ENCODE measurements at regions not wholly inside any gene's neighbourhood (a gene's known extent, or its start where the extent isn't known, plus 50 kb on each side); places are given as distances from the start of the nearest gene placed in this dataset.

DNA sequence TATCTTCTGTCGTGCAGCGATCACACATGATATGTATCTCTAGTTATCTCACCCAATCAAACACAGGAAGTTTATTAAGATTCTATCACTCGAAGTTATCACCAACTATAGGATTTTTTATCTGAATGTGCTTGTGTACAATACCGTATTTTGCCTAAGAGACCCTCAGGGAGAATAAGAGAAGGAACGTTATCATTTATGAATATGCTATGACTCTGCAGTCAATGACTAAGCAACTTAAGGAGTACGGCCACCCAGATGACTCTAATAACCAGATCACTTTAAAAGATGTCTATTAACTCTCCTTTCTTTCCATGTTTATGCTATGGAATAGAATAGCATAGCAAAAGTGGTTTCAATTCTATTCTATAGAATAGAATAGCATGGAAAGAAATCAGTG, 486.4 kb downstream of the BCL11B start:
- 58 to 70% methylated on average over 6 of the region's 6 CpGs for WGBS, 2 donors
- ATAC-seq (ENCODE audit: insufficient read depth, low FRiP score) (no peak), DNase-seq (peak in 2 of 3 donors; percentile 4 to 29)
- H3K9ac ChIP-seq (ENCODE audit: insufficient read depth in 1 of 2, low read length in 2 of 2) = no peak overlapping the region
- no peaks in the 10 kb centered on the region for H3K4me1 ChIP-seq (ENCODE audit: control insufficient read depth in 5 of 5, insufficient read depth in 5 of 5, low read length in 5 of 5)
- no peaks in the 10 kb centered on the region for H3K27me3 ChIP-seq (ENCODE audit: control insufficient read depth in 3 of 3, insufficient read depth in 3 of 3, low read length in 2 of 3)
- H3K36me3 ChIP-seq (ENCODE audit: control insufficient read depth in 4 of 4, insufficient read depth in 4 of 4, low read length in 4 of 4) = no peaks in the 10 kb centered on the region
- H3K9me3 ChIP-seq (ENCODE audit: control insufficient read depth in 4 of 4, insufficient read depth in 3 of 4, low read length in 3 of 4) = peaks cover 0 to 2% (median 0%) of the 10 kb centered on the region in 4 donors
- TF ChIP-seq, protein P1, sequence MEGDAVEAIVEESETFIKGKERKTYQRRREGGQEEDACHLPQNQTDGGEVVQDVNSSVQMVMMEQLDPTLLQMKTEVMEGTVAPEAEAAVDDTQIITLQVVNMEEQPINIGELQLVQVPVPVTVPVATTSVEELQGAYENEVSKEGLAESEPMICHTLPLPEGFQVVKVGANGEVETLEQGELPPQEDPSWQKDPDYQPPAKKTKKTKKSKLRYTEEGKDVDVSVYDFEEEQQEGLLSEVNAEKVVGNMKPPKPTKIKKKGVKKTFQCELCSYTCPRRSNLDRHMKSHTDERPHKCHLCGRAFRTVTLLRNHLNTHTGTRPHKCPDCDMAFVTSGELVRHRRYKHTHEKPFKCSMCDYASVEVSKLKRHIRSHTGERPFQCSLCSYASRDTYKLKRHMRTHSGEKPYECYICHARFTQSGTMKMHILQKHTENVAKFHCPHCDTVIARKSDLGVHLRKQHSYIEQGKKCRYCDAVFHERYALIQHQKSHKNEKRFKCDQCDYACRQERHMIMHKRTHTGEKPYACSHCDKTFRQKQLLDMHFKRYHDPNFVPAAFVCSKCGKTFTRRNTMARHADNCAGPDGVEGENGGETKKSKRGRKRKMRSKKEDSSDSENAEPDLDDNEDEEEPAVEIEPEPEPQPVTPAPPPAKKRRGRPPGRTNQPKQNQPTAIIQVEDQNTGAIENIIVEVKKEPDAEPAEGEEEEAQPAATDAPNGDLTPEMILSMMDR (IDR thresholded peaks at IDR 0.05; ENCODE audit: control extremely low read depth, extremely low read depth) = no peak
- H3K27ac ChIP-seq (ENCODE audit: low read depth in 1 of 2, low read length in 1 of 2) = no peak overlapping the region
- H3K4me3 ChIP-seq = no peak overlapping the region

DNA sequence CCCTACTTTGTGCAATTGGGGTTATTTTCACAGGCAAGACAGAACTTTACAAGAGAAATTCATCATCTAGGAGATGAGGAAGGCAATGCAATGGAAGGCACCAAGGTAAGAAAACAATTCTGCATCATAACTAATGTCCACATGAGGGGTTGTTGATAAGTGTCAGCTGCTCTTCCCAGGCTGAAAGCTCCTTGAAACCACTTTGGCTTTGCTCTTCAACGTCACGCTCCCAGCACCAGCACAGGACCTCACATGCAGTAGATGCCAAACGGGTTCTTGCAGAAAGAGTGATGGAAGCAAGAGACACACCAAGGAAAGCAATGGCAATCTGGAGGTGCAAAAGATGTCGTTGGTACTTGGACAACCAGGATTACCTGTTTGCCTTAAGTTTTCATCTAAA, 485.5 kb downstream of the BCL11B start:
- H3K4me3 ChIP-seq = no peak overlapping the region
- H3K27ac ChIP-seq (ENCODE audit: low read depth in 1 of 2, low read length in 1 of 2) = no peak overlapping the region
- H3K4me1 ChIP-seq (ENCODE audit: control insufficient read depth in 5 of 5, insufficient read depth in 5 of 5, low read length in 5 of 5) = no peaks in the 10 kb centered on the region
- no peak for DNase-seq
- no peak overlapping the region for H3K9ac ChIP-seq (ENCODE audit: insufficient read depth in 1 of 2, low read length in 2 of 2)
- H3K9me3 ChIP-seq (ENCODE audit: control insufficient read depth in 4 of 4, insufficient read depth in 3 of 4, low read length in 3 of 4) = peaks cover 0 to 2% (median 0%) of the 10 kb centered on the region in 4 donors
- WGBS, 2 donors = 73 to 81% methylated on average over 4 of the region's 4 CpGs
- no peak for ATAC-seq (ENCODE audit: insufficient read depth, low FRiP score)
- no peaks in the 10 kb centered on the region for H3K27me3 ChIP-seq (ENCODE audit: control insufficient read depth in 3 of 3, insufficient read depth in 3 of 3, low read length in 2 of 3)
- no peaks in the 10 kb centered on the region for H3K36me3 ChIP-seq (ENCODE audit: control insufficient read depth in 4 of 4, insufficient read depth in 4 of 4, low read length in 4 of 4)
- TF ChIP-seq, protein P1 (IDR thresholded peaks at IDR 0.05; ENCODE audit: control extremely low read depth, extremely low read depth) = no peak

DNA sequence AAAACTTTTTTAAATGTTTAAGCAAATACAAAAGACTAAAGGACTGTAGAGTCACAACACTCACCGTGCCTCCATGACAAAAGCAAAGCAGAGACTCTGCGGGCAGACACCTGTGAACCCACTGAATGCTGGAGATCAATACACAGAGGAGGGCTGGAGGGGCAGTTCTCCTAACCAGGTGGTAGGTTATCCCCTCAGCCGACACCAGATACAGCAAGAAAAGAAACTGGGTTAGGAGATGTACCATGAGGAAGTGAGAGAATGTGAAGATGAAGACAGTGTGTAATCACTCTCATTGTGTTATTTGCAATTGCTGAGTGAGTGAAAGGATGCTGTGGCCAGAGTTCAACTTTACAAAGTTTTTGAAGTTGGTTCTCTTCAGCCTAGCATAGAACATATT, 480.3 kb downstream of the BCL11B start:
- ATAC-seq (ENCODE audit: insufficient read depth, low FRiP score) (no peak), DNase-seq (no peak)
- Histone ChIP-seq H3K27ac (ENCODE audit: low read depth in 1 of 2, low read length in 1 of 2) (no peak overlapping the region), H3K9ac (ENCODE audit: insufficient read depth in 1 of 2, low read length in 2 of 2) (no peak overlapping the region), H3K4me3 (no peak overlapping the region), H3K36me3 (ENCODE audit: control insufficient read depth in 4 of 4, insufficient read depth in 4 of 4, low read length in 4 of 4) (no peaks in the 10 kb centered on the region), H3K9me3 (ENCODE audit: control insufficient read depth in 4 of 4, insufficient read depth in 3 of 4, low read length in 3 of 4) (peaks cover 0 to 3% (median 0%) of the 10 kb centered on the region in 4 donors), H3K4me1 (ENCODE audit: control insufficient read depth in 5 of 5, insufficient read depth in 5 of 5, low read length in 5 of 5) (no peaks in the 10 kb centered on the region), H3K27me3 (ENCODE audit: control insufficient read depth in 3 of 3, insufficient read depth in 3 of 3, low read length in 2 of 3) (no peaks in the 10 kb centered on the region)
- TF ChIP-seq, protein P1 (IDR thresholded peaks at IDR 0.05; ENCODE audit: control extremely low read depth, extremely low read depth) = no peak
- WGBS, 2 donors = 78 to 90% methylated on average over 3 of the region's 3 CpGs

DNA sequence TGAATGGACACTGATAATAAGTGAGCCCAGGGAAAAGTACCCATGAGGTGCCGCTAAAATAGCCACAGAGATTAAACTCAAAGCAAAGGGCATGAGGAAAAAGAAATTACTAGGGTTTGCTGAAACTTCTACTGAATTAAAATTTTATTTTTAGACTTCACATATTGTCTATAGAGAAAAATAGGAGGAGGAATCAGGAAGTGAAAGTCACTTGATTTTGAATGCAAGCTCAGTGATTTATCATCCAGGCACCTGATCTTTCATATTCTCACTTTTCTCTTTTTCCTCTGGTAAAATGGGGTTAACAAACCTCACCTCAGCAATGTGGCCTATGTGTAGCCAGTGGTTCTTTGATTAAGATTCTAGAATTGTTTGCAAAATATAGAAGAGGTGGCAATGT, 479.8 kb downstream of the BCL11B start:
- H3K9me3 ChIP-seq (ENCODE audit: control insufficient read depth in 4 of 4, insufficient read depth in 3 of 4, low read length in 3 of 4) = peaks cover 0 to 3% (median 0%) of the 10 kb centered on the region in 4 donors
- 93 to 95% methylated on average over 1 of the region's 1 CpG for WGBS, 2 donors
- H3K4me3 ChIP-seq = no peak overlapping the region
- TF ChIP-seq, protein P1 (IDR thresholded peaks at IDR 0.05; ENCODE audit: control extremely low read depth, extremely low read depth) = no peak
- ATAC-seq (ENCODE audit: insufficient read depth, low FRiP score) (no peak), DNase-seq (no peak)
- no peak overlapping the region for H3K9ac ChIP-seq (ENCODE audit: insufficient read depth in 1 of 2, low read length in 2 of 2)
- no peaks in the 10 kb centered on the region for H3K36me3 ChIP-seq (ENCODE audit: control insufficient read depth in 4 of 4, insufficient read depth in 4 of 4, low read length in 4 of 4)
- H3K27ac ChIP-seq (ENCODE audit: low read depth in 1 of 2, low read length in 1 of 2) = no peak overlapping the region
- no peaks in the 10 kb centered on the region for H3K4me1 ChIP-seq (ENCODE audit: control insufficient read depth in 5 of 5, insufficient read depth in 5 of 5, low read length in 5 of 5)
- H3K27me3 ChIP-seq (ENCODE audit: control insufficient read depth in 3 of 3, insufficient read depth in 3 of 3, low read length in 2 of 3) = no peaks in the 10 kb centered on the region

Data from lung (tissue), 11 donors.